ENCODE measurements at regions not wholly inside any gene's neighbourhood (a gene's known extent, or its start where the extent isn't known, plus 50 kb on each side); places are given as distances from the start of the nearest gene placed in this dataset.

- TF ChIP-seq CTCF (IDR thresholded peaks at IDR 0.05) (no peak), REST (IDR thresholded peaks at IDR 0.05; ENCODE audit: insufficient read depth in 1 of 2, low read depth in 2 of 2, low read length in 1 of 2) (no peak), TCF7L2 (IDR thresholded peaks at IDR 0.05; ENCODE audit: low read depth, low read length) (no peak)
Observed at GRCh38 chr9:130756455-130757152, 63.0 kb downstream of the EXOSC2 start.

Measured in Panc1 (cell line).